Activated naive CD4-positive, alpha-beta T cell treated with anti-CD3 and anti-CD28 coated beads, Interleukin-2, amount 10 ng/mL, durations not matched to agents 7 days and 5 days (primary cell): ENCODE measurements at regions not wholly inside any gene's neighbourhood (a gene's known extent, or its start where the extent isn't known, plus 50 kb on each side); places are given as distances from the start of the nearest gene placed in this dataset.

ENCODE experiments used
- CTCF ChIA-PET: fragments of 350-600 bp; sonication (Branson Sonifier 250); formaldehyde crosslinking; loops from one replicate; lab custom pipeline; 2021; ENCODE audit warnings: antibody characterized with exemption; lab: Charles Lee
- DNase-seq: peaks from one replicate; pipeline ENCODE4 v3.0.0-alpha.2; 2020
- H3K27ac Mint-ChIP-seq: one replicate; pipeline ENCODE4 v1.8.0; 2021; ENCODE audit warnings: mild to moderate bottlenecking, moderate library complexity, mixed read lengths
- H3K27me3 Mint-ChIP-seq: one replicate; pipeline ENCODE4 v1.8.0; 2021; ENCODE audit warnings: mild to moderate bottlenecking, mixed read lengths
- H3K36me3 Mint-ChIP-seq: one replicate; pipeline ENCODE4 v1.8.0; 2021; ENCODE audit warnings: mixed read lengths
- H3K4me1 Mint-ChIP-seq: one replicate; pipeline ENCODE4 v1.8.0; 2021; ENCODE audit warnings: mixed read lengths
- H3K4me3 Mint-ChIP-seq: one replicate; pipeline ENCODE4 v1.8.0; 2021; ENCODE audit warnings: mild to moderate bottlenecking, moderate library complexity, mixed read lengths
- H3K9me3 Mint-ChIP-seq: one replicate; pipeline ENCODE4 v1.8.0; 2021; ENCODE audit warnings: mixed read lengths

DNA sequence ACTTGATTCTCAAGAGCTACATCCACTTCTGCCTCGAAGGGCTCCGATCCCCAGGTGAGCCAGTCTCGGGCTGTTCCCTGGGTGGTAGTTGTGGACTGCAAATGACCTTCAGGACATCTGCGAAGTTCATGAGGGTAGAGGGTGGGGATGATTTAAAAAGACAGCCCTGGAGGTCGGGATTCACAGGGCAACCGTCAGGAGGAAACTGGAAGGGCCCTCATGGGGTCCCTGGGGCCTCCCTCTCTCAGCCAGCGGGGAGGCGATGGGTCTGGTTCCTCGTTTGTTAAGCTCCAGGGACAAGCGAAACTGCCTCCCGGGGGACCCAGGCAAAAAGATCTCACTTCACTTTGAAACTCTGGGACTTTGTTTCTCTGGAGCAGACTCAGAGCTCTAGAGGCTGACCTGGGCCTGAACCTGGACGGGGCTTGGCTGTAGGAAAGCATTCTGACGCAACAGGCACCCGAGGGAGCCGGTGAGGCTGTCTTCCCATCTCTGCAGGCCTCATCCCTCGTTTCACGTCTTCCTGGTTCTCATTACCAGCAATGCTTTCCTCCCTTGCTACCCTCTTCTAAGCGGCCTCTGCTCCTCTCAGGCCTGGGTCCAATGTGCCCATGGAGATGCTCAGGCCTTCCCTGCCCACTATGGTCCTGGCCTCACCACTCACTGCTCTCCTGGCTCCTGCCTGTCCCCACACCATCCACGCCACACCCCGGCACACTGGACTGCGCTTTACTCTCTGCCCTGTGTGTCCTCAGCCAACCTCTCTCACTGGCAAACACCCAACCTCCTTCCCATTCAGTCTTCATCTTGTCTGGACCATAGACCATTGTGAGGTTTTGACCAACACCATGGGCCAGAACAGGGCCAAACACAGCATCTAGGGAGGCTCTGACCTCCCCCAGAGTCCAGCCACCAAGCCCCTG, 214.2 kb upstream of the TNRC6C start:
- H3K27ac Mint-ChIP-seq: no peak overlapping the region
- H3K4me3 Mint-ChIP-seq: no peak overlapping the region
- no peak for DNase-seq
- peaks cover 9% of the 10 kb centered on the region for H3K9me3 Mint-ChIP-seq
- no peaks in the 10 kb centered on the region for H3K4me1 Mint-ChIP-seq
- peaks cover 50% of the 10 kb centered on the region for H3K27me3 Mint-ChIP-seq
- CTCF ChIA-PET: no interaction called here
- H3K36me3 Mint-ChIP-seq: no peaks in the 10 kb centered on the region

DNA sequence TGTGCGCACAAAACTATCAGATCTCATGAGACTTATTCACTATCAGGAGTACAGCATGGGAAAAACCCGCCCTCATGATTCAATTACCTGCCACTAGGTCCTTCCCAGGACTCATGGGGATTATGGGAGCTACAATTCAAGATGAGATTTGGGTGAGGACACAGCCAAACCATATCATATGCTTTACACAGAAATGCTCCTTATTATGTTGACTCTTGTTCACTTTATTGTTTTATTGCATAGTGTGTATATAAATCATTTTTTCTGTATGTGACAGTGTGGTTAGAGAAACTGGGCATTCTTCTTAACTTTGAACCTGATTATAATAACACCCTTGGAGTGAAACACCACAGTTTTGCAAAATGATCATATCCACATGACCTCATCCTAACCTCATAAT, 212.8 kb upstream of the TNRC6C start:
- Mint-ChIP-seq H3K27me3 (peaks cover 54% of the 10 kb centered on the region), H3K4me3 (no peak overlapping the region), H3K27ac (no peak overlapping the region), H3K4me1 (no peaks in the 10 kb centered on the region), H3K9me3 (peaks cover 9% of the 10 kb centered on the region), H3K36me3 (no peaks in the 10 kb centered on the region)
- CTCF ChIA-PET: no interaction called here
- no peak for DNase-seq

DNA sequence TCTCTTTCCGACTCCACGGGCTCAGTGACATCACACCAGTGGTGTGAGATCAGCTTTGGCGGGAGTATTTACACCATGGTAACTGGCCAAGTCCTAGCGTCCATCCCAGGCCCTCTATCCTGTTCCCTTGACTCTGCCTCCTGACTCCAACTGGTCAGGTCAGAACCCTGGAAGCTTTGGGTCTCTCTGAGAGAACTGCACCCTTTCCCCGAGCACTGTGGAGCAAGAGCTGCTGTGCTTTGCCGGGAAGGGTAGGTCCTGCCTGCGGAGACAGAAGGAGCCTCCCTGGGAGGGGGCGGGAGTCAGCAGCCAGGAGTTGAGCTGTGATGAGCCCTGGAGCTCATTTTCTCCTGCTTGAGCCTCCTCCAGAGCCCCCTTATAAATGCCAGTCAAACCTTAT, 212.1 kb upstream of the TNRC6C start:
- no peaks in the 10 kb centered on the region for H3K4me1 Mint-ChIP-seq
- DNase-seq: no peak
- no peak overlapping the region for H3K27ac Mint-ChIP-seq
- no peaks in the 10 kb centered on the region for H3K36me3 Mint-ChIP-seq
- CTCF ChIA-PET: no interaction called here
- H3K27me3 Mint-ChIP-seq: peaks cover 49% of the 10 kb centered on the region
- no peak overlapping the region for H3K4me3 Mint-ChIP-seq
- peaks cover 9% of the 10 kb centered on the region for H3K9me3 Mint-ChIP-seq

GRCh38 chr17:77746896-77747554, 211.5 kb upstream of the TNRC6C start:
- no peaks in the 10 kb centered on the region for H3K4me1 Mint-ChIP-seq
- DNase-seq: no peak
- H3K36me3 Mint-ChIP-seq: no peaks in the 10 kb centered on the region
- H3K9me3 Mint-ChIP-seq: peaks cover 9% of the 10 kb centered on the region
- peaks cover 43% of the 10 kb centered on the region for H3K27me3 Mint-ChIP-seq
- CTCF ChIA-PET: no interaction called here
- no peak overlapping the region for H3K4me3 Mint-ChIP-seq
- no peak overlapping the region for H3K27ac Mint-ChIP-seq

DNA sequence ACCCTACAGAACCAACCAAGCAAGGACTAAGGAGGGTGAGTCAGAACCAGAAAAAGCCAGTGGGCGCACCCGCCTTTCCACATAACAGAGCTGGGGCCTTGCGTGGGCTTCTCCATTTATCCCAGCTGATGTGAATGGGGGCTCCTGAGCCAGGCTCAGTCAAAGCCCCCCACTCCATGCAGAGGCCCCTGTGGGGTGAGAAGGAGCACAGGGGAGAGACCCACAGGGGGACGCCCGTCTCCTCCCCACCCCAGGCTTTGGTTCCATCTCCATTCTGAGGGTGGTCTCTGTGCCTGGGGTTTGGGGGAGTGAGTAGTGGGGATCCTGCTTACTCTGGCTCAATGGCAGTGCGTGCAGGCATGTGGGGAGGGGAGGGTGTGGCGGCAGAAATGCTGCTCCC, 210.1 kb upstream of the TNRC6C start:
- CTCF ChIA-PET: interaction anchor here (1.8 kb wide), 1 partner anchor 7 kb away, joined by 5 read pairs; no protein-coding TSS in a partner anchor
- Mint-ChIP-seq H3K9me3 (peaks cover 9% of the 10 kb centered on the region), H3K36me3 (no peaks in the 10 kb centered on the region), H3K4me3 (no peak overlapping the region), H3K4me1 (no peaks in the 10 kb centered on the region), H3K27ac (no peak overlapping the region), H3K27me3 (peaks cover 52% of the 10 kb centered on the region)
- DNase-seq: no peak

DNA sequence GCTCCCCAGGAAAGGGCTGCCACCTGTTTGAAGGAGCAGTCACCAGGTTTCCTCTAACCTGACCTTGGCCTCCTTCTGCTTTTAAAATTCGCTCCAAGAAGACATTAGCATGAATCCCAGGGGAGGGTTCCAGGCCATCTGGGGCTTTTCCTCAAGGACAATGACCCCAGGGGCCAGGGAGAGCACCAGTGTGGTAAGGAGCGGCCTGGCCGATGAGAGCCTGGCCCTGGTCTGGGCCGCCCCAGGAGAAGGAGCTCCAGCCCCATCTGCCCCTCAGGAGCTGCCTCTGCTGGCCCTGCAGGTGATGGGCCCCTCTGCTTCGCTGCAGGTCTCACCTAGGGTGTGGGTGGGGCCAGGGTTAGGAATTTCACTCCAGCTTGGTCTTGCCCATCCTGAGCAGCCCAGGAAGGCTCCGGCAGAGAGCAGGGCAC, 209.2 kb upstream of the TNRC6C start:
- H3K4me3 Mint-ChIP-seq: no peak overlapping the region
- no peaks in the 10 kb centered on the region for H3K4me1 Mint-ChIP-seq
- H3K27ac Mint-ChIP-seq: no peak overlapping the region
- H3K36me3 Mint-ChIP-seq: no peaks in the 10 kb centered on the region
- no peak for DNase-seq
- H3K9me3 Mint-ChIP-seq: peaks cover 9% of the 10 kb centered on the region
- CTCF ChIA-PET: interaction anchor here (1.0 to 1.8 kb wide), 2 partner anchors 8 to 208 kb away, joined by 3 to 5 read pairs; no protein-coding TSS in a partner anchor
- H3K27me3 Mint-ChIP-seq: peaks cover 58% of the 10 kb centered on the region

DNA sequence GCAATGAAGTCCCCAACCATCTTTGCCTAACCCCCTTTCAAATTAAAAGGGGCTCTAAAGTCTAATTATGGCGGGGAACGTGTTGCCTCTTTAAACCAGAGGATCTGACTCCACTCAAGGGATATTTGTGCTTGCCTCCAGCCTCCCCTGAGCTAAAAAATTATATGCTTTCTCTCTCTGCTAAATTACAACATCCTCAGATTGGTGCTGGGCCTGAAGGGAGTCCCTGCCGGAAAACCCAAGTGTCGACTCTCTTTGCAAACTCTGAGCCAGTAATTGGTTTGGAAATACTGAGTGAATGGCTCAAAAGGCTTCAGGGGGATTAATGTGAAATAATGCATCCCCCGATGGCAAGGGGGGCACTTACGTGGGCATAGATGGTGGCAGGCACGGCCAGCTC, 208.5 kb upstream of the TNRC6C start:
- H3K36me3 Mint-ChIP-seq: no peaks in the 10 kb centered on the region
- CTCF ChIA-PET: interaction anchor here (1.0 to 1.8 kb wide), 2 partner anchors 9 to 207 kb away, joined by 3 to 5 read pairs; no protein-coding TSS in a partner anchor
- H3K27me3 Mint-ChIP-seq: peaks cover 55% of the 10 kb centered on the region
- H3K4me3 Mint-ChIP-seq: no peak overlapping the region
- H3K9me3 Mint-ChIP-seq: peaks cover 8% of the 10 kb centered on the region
- no peak overlapping the region for H3K27ac Mint-ChIP-seq
- H3K4me1 Mint-ChIP-seq: no peaks in the 10 kb centered on the region
- no peak for DNase-seq

DNA sequence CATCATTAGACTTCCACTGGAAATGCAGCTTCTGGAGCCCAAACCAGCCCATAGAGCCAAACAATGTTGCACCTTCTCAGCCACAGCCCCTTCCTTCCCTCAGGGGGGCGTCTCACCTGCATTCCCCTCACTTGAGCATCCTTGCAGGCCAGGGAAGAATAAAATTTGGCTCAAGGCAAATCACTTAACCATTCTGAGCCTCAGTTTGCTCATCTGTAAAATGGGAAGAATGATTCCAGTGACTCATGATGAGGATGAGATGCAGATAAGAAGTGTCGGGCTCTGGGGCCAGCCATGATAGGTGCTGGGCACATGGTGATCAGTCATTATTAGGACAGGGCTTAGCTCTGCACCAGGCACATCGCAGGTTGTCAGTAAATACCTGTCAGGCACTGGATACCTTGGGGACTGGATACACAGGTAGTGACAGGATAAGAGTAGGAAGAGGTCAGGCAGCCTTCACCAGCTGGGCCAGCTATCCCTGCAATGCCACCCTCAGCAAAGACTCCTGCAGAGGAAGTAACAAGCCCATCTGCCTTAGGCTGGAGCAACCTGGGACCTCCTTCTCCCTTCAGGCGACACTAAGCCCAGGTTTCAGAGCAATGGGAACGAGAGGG, 208.0 kb upstream of the TNRC6C start:
- no peak overlapping the region for H3K4me3 Mint-ChIP-seq
- DNase-seq: no peak
- peaks cover 59% of the 10 kb centered on the region for H3K27me3 Mint-ChIP-seq
- H3K36me3 Mint-ChIP-seq: no peaks in the 10 kb centered on the region
- H3K4me1 Mint-ChIP-seq: no peaks in the 10 kb centered on the region
- H3K27ac Mint-ChIP-seq: no peak overlapping the region
- CTCF ChIA-PET: interaction anchor here (1.0 to 1.8 kb wide), 2 partner anchors 10 to 207 kb away, joined by 3 to 5 read pairs; no protein-coding TSS in a partner anchor
- H3K9me3 Mint-ChIP-seq: peaks cover 4% of the 10 kb centered on the region

GRCh38 chr17:77753246-77753645, 205.3 kb upstream of the TNRC6C start:
- no peaks in the 10 kb centered on the region for H3K36me3 Mint-ChIP-seq
- H3K4me1 Mint-ChIP-seq: no peaks in the 10 kb centered on the region
- DNase-seq: no peak
- CTCF ChIA-PET: no interaction called here
- no peak overlapping the region for H3K27ac Mint-ChIP-seq
- no peak overlapping the region for H3K4me3 Mint-ChIP-seq
- peaks cover 3% of the 10 kb centered on the region for H3K9me3 Mint-ChIP-seq
- peaks cover 52% of the 10 kb centered on the region for H3K27me3 Mint-ChIP-seq

- Mint-ChIP-seq H3K36me3 (no peaks in the 10 kb centered on the region), H3K27me3 (peaks cover 51% of the 10 kb centered on the region), H3K27ac (no peak overlapping the region), H3K9me3 (peaks cover 3% of the 10 kb centered on the region), H3K4me1 (no peaks in the 10 kb centered on the region), H3K4me3 (no peak overlapping the region)
- CTCF ChIA-PET: no interaction called here
- DNase-seq: no peak
Measured at GRCh38 chr17:77753691-77754245, 204.7 kb upstream of the TNRC6C start.

GRCh38 chr17:77754956-77755355, 203.5 kb upstream of the TNRC6C start:
- CTCF ChIA-PET: no interaction called here
- no peaks in the 10 kb centered on the region for H3K4me1 Mint-ChIP-seq
- peaks cover 45% of the 10 kb centered on the region for H3K27me3 Mint-ChIP-seq
- no peak overlapping the region for H3K27ac Mint-ChIP-seq
- H3K36me3 Mint-ChIP-seq: no peaks in the 10 kb centered on the region
- H3K9me3 Mint-ChIP-seq: peaks cover 3% of the 10 kb centered on the region
- H3K4me3 Mint-ChIP-seq: no peak overlapping the region
- DNase-seq: no peak

DNA sequence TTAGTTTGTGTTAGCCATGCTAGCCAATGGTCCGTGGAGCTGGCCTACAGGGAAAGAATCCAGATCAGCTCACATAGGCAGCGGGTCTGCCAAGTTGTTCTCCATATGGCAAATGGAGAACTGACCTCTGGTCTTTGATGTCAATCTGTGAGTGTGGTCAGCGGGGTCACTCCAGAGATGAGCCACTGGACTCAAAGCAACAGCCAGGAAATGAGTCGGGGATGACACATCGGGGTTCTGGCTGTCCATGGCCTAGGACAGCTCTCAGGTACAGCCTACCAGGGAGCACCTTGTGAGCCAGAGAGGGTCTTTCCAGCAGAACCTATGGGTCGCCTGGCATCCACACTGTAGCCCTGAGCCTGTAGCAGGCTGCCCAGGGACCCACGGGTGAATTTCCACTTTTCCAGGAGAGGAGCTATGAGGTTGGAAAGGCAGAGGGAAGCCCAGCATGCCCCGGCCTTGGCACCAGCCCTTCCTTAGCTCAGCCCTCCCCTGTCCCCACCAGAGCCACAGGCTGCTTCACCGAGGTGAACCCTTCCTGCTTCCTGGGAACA, 203.0 kb upstream of the TNRC6C start:
- Mint-ChIP-seq H3K27ac (no peak overlapping the region), H3K4me3 (no peak overlapping the region), H3K4me1 (no peaks in the 10 kb centered on the region), H3K27me3 (peaks cover 39% of the 10 kb centered on the region), H3K9me3 (peaks cover 3% of the 10 kb centered on the region), H3K36me3 (no peaks in the 10 kb centered on the region)
- CTCF ChIA-PET: no interaction called here
- DNase-seq: no peak

DNA sequence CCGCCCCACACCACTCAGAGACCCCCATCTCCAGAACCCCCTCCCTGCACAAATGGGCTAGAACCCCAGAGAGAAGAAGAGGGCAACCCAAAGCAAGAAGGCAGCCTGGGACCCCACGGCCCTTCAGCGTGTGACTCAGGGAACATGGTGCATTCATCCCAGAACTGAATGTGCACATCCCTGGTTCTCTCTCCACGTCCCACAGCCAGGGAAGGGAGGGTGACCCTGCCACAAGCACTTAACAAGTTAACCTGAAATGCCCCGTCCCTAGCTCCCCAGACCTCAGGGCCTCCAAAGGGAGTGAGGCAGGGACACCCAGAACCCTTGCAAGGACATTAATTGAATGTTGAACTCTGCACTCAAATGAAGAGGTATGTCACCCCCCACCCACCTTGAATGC, 202.5 kb upstream of the TNRC6C start:
- Mint-ChIP-seq H3K4me3 (no peak overlapping the region), H3K27ac (no peak overlapping the region), H3K36me3 (no peaks in the 10 kb centered on the region), H3K4me1 (no peaks in the 10 kb centered on the region), H3K9me3 (peaks cover 3% of the 10 kb centered on the region), H3K27me3 (peaks cover 36% of the 10 kb centered on the region)
- CTCF ChIA-PET: no interaction called here
- DNase-seq: no peak
